Fibroblast of lung (primary cell): ENCODE measurements at regions not wholly inside any gene's neighbourhood (a gene's known extent, or its start where the extent isn't known, plus 50 kb on each side); places are given as distances from the start of the nearest gene placed in this dataset.

Source experiments
- EZH2 ChIP-seq: IDR thresholded peaks from 2 replicates; pipeline ENCODE4 v1.5.1; 2012; ENCODE audit warnings: low read length, control low read depth, mild to moderate bottlenecking; ENCODE audit errors: missing control alignments
- TF ChIP-seq, protein P1 (sequence below), 2 donors: IDR thresholded peaks in 1 of 2; conservative IDR thresholded peaks in 1 of 2; 1 replicate in 1 of 2; 2 replicates in 1 of 2; pipeline ENCODE4 v1.5.1; 2011 to 2012; ENCODE audit warnings: low read length in 2 of 2, control low read depth in 1 of 2, inconsistent platforms in 1 of 2, low read depth in 1 of 2, mild to moderate bottlenecking in 1 of 2

DNA sequence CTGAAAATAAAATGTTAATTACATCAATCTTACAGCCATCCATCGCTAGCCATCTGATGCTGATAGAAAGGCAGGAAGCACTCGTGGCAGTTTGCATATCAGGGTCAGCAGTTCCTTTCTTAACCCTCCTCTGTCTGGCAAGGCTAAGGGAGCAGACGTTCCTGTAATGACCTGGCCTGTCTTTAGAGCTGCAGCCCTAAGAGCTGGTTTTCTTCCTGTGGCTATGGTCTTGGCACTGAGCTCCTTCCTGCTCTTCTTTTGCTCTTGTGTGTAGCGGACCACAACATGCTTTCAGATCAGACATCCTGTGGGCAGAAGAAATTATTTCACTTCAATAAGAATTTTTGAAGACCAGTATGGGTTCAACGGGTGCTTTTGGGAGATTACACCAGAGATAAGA, 170.4 kb downstream of the DAD1 start:
- TF ChIP-seq, protein P1, sequence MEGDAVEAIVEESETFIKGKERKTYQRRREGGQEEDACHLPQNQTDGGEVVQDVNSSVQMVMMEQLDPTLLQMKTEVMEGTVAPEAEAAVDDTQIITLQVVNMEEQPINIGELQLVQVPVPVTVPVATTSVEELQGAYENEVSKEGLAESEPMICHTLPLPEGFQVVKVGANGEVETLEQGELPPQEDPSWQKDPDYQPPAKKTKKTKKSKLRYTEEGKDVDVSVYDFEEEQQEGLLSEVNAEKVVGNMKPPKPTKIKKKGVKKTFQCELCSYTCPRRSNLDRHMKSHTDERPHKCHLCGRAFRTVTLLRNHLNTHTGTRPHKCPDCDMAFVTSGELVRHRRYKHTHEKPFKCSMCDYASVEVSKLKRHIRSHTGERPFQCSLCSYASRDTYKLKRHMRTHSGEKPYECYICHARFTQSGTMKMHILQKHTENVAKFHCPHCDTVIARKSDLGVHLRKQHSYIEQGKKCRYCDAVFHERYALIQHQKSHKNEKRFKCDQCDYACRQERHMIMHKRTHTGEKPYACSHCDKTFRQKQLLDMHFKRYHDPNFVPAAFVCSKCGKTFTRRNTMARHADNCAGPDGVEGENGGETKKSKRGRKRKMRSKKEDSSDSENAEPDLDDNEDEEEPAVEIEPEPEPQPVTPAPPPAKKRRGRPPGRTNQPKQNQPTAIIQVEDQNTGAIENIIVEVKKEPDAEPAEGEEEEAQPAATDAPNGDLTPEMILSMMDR (conservative IDR thresholded peaks at IDR 0.05 in 1 of 2, IDR thresholded peaks at IDR 0.05 in 1 of 2; ENCODE audit: low read depth in 1 of 2, low read length in 2 of 2), result no peak
- TF ChIP-seq EZH2, result no peak
